Muscle of leg (tissue), 3 donors: ENCODE measurements at regions not wholly inside any gene's neighbourhood (a gene's known extent, or its start where the extent isn't known, plus 50 kb on each side); places are given as distances from the start of the nearest gene placed in this dataset.

ENCODE experiments used
- DNase-seq: peaks from one replicate; pipeline ENCODE4 v3.0.0; 2013
- H3K27ac ChIP-seq: one replicate; pipeline ENCODE4 v1.5.1; 2013; ENCODE audit warnings: mild to moderate bottlenecking, low read length, control low read depth
- H3K27me3 ChIP-seq: one replicate; pipeline ENCODE4 v1.6.1; 2013; ENCODE audit warnings: low read length; ENCODE audit not compliant: control insufficient read depth, insufficient read depth
- H3K36me3 ChIP-seq: one replicate; pipeline ENCODE4 v1.6.1; 2013; ENCODE audit warnings: low read length; ENCODE audit not compliant: control insufficient read depth, insufficient read depth
- H3K4me1 ChIP-seq: one replicate; pipeline ENCODE4 v1.6.1; 2013; ENCODE audit warnings: low read length; ENCODE audit not compliant: control insufficient read depth, insufficient read depth
- H3K4me3 ChIP-seq: one replicate; pipeline ENCODE4 v1.5.1; 2013; ENCODE audit warnings: low read length, control low read depth
- H3K9me3 ChIP-seq: replicated peaks from 2 replicates; pipeline ENCODE4 v1.6.1; 2013; ENCODE audit warnings: low read depth, low read length; ENCODE audit not compliant: control insufficient read depth
- WGBS: methylation state at CpG from one replicate; pipeline ENCODE4 v1.1.5; 2013; ENCODE audit warnings: missing lambda C conversion rate; ENCODE audit not compliant: insufficient coverage; 5-methylcytosine and 5-hydroxymethylcytosine counted together

- no peaks in the 10 kb centered on the region for H3K9me3 ChIP-seq
- H3K4me3 ChIP-seq: no peak overlapping the region
- no peak for DNase-seq
- no peak overlapping the region for H3K27ac ChIP-seq
- WGBS: 80% methylated on average over 2 of the region's 4 CpGs
- H3K4me1 ChIP-seq: no peaks in the 10 kb centered on the region
- no peaks in the 10 kb centered on the region for H3K36me3 ChIP-seq
- H3K27me3 ChIP-seq: no peaks in the 10 kb centered on the region
Measured at GRCh38 chr1:164054331-164054730, 504.7 kb upstream of the PBX1 start.

- no peak overlapping the region for H3K27ac ChIP-seq
- no peaks in the 10 kb centered on the region for H3K4me1 ChIP-seq
- H3K4me3 ChIP-seq: no peak overlapping the region
- no peaks in the 10 kb centered on the region for H3K9me3 ChIP-seq
- 71% methylated on average over 1 of the region's 4 CpGs for WGBS
- H3K36me3 ChIP-seq: no peaks in the 10 kb centered on the region
- no peaks in the 10 kb centered on the region for H3K27me3 ChIP-seq
- DNase-seq: no peak
Measured at GRCh38 chr1:164058198-164058597, 500.8 kb upstream of the PBX1 start.

- Histone ChIP-seq H3K27ac (no peak overlapping the region), H3K4me1 (no peaks in the 10 kb centered on the region), H3K27me3 (no peaks in the 10 kb centered on the region), H3K36me3 (no peaks in the 10 kb centered on the region), H3K9me3 (no peaks in the 10 kb centered on the region), H3K4me3 (no peak overlapping the region)
- DNase-seq: no peak
- WGBS: 77% methylated on average over 2 of the region's 3 CpGs
Measured at GRCh38 chr1:164061528-164061927, 497.5 kb upstream of the PBX1 start.

GRCh38 chr1:164064501-164064900 is 494.5 kb upstream of the PBX1 start:
- H3K4me3 ChIP-seq: no peak overlapping the region
- no peaks in the 10 kb centered on the region for H3K27me3 ChIP-seq
- H3K9me3 ChIP-seq: no peaks in the 10 kb centered on the region
- H3K36me3 ChIP-seq: no peaks in the 10 kb centered on the region
- WGBS: no CpG with 5 or more reads among the region's 2 CpGs
- DNase-seq: no peak
- no peak overlapping the region for H3K27ac ChIP-seq
- H3K4me1 ChIP-seq: no peaks in the 10 kb centered on the region

GRCh38 chr1:164071288-164071687 is 487.7 kb upstream of the PBX1 start:
- DNase-seq: no peak
- H3K36me3 ChIP-seq: no peaks in the 10 kb centered on the region
- H3K4me3 ChIP-seq: no peak overlapping the region
- no CpG with 5 or more reads among the region's 2 CpGs for WGBS
- H3K27ac ChIP-seq: no peak overlapping the region
- H3K4me1 ChIP-seq: no peaks in the 10 kb centered on the region
- H3K9me3 ChIP-seq: peaks cover 6% of the 10 kb centered on the region
- H3K27me3 ChIP-seq: no peaks in the 10 kb centered on the region

GRCh38 chr1:164086832-164087231 is 472.2 kb upstream of the PBX1 start:
- DNase-seq: no peak
- Histone ChIP-seq H3K27ac (no peak overlapping the region), H3K9me3 (no peaks in the 10 kb centered on the region), H3K4me1 (no peaks in the 10 kb centered on the region), H3K27me3 (no peaks in the 10 kb centered on the region), H3K4me3 (no peak overlapping the region), H3K36me3 (no peaks in the 10 kb centered on the region)

- WGBS: 20% methylated on average over 1 of the region's 6 CpGs
- DNase-seq: no peak
- H3K4me3 ChIP-seq: no peak overlapping the region
Measured at GRCh38 chr1:164087906-164088453, 471.0 kb upstream of the PBX1 start.

GRCh38 chr1:164092603-164093353 is 466.2 kb upstream of the PBX1 start:
- Histone ChIP-seq H3K4me1 (no peaks in the 10 kb centered on the region), H3K9me3 (peaks cover 8% of the 10 kb centered on the region), H3K27ac (no peak overlapping the region), H3K27me3 (no peaks in the 10 kb centered on the region), H3K4me3 (no peak overlapping the region), H3K36me3 (no peaks in the 10 kb centered on the region)
- WGBS: 75% methylated on average over 4 of the region's 4 CpGs
- DNase-seq: no peak

More at GRCh38 chr1:164087906-164088453, 471.0 kb upstream of the PBX1 start:
- H3K9me3 ChIP-seq: peaks cover 5% of the 10 kb centered on the region
- no peaks in the 10 kb centered on the region for H3K36me3 ChIP-seq
- no peak overlapping the region for H3K27ac ChIP-seq
- H3K4me1 ChIP-seq: no peaks in the 10 kb centered on the region
- no peaks in the 10 kb centered on the region for H3K27me3 ChIP-seq

- DNase-seq: no peak
- Histone ChIP-seq H3K4me1 (no peaks in the 10 kb centered on the region), H3K4me3 (no peak overlapping the region), H3K36me3 (no peaks in the 10 kb centered on the region), H3K9me3 (peaks cover 8% of the 10 kb centered on the region), H3K27ac (no peak overlapping the region), H3K27me3 (no peaks in the 10 kb centered on the region)
- 80% methylated on average over 1 of the region's 2 CpGs for WGBS
Measured at GRCh38 chr1:164093543-164093942, 465.4 kb upstream of the PBX1 start.

- Histone ChIP-seq H3K27ac (no peak overlapping the region), H3K4me1 (no peaks in the 10 kb centered on the region), H3K36me3 (no peaks in the 10 kb centered on the region), H3K9me3 (no peaks in the 10 kb centered on the region), H3K27me3 (no peaks in the 10 kb centered on the region), H3K4me3 (no peak overlapping the region)
- no peak for DNase-seq
- WGBS: 89% methylated on average over 2 of the region's 2 CpGs
Measured at GRCh38 chr1:164101802-164102201, 457.2 kb upstream of the PBX1 start.
